ENCODE measurements at regions not wholly inside any gene's neighbourhood (a gene's known extent, or its start where the extent isn't known, plus 50 kb on each side); places are given as distances from the start of the nearest gene placed in this dataset.

GRCh38 chr4:164617911-164618310 lies 136.0 kb upstream of the SMIM31 start:
- DNase-seq (ENCODE audit: low read depth) = no peak
- TF ChIP-seq MAX (IDR thresholded peaks at IDR 0.05; ENCODE audit: low read depth, low read length) (no peak), MYC (IDR thresholded peaks at IDR 0.05; ENCODE audit: low read depth, low read length) (no peak), CTCF (IDR thresholded peaks at IDR 0.05; ENCODE audit: low read depth, low read length) (no peak), POLR2A (IDR thresholded peaks at IDR 0.05; ENCODE audit: extremely low read depth, insufficient read length) (no peak)

GRCh38 chr4:164621886-164622521 lies 131.9 kb upstream of the SMIM31 start:
- no peak for TF ChIP-seq POLR2A (IDR thresholded peaks at IDR 0.05; ENCODE audit: extremely low read depth, insufficient read length)
- no peak for TF ChIP-seq MYC (IDR thresholded peaks at IDR 0.05; ENCODE audit: low read depth, low read length)
- TF ChIP-seq CTCF (IDR thresholded peaks at IDR 0.05; ENCODE audit: low read depth, low read length) = no peak
- TF ChIP-seq MAX (IDR thresholded peaks at IDR 0.05; ENCODE audit: low read depth, low read length) = no peak
- H3K4me3 ChIP-seq (ENCODE audit: low read depth, low read length) = no peak overlapping the region
- no peak for DNase-seq (ENCODE audit: low read depth)

More at GRCh38 chr4:164617911-164618310, 136.0 kb upstream of the SMIM31 start:
- no peak overlapping the region for H3K4me3 ChIP-seq (ENCODE audit: low read depth, low read length)

- no peak for TF ChIP-seq MAX (IDR thresholded peaks at IDR 0.05; ENCODE audit: low read depth, low read length)
- no peak for TF ChIP-seq MYC (IDR thresholded peaks at IDR 0.05; ENCODE audit: low read depth, low read length)
- TF ChIP-seq POLR2A (IDR thresholded peaks at IDR 0.05; ENCODE audit: extremely low read depth, insufficient read length) = no peak
- TF ChIP-seq CTCF (IDR thresholded peaks at IDR 0.05; ENCODE audit: low read depth, low read length) = no peak
- DNase-seq (ENCODE audit: low read depth) = no peak
- no peak overlapping the region for H3K4me3 ChIP-seq (ENCODE audit: low read depth, low read length)
These were observed 130.8 kb upstream of the SMIM31 start for GRCh38 chr4:164623099-164623498.

GRCh38 chr4:164639001-164639400 lies 114.9 kb upstream of the SMIM31 start:
- H3K4me3 ChIP-seq (ENCODE audit: low read depth, low read length) = no peak overlapping the region
- no peak for TF ChIP-seq CTCF (IDR thresholded peaks at IDR 0.05; ENCODE audit: low read depth, low read length)
- DNase-seq (ENCODE audit: low read depth) = no peak

GRCh38 chr4:164648151-164648848 lies 105.6 kb upstream of the SMIM31 start:
- TF ChIP-seq POLR2A (IDR thresholded peaks at IDR 0.05; ENCODE audit: extremely low read depth, insufficient read length) = no peak
- no peak for TF ChIP-seq CTCF (IDR thresholded peaks at IDR 0.05; ENCODE audit: low read depth, low read length)
- TF ChIP-seq MYC (IDR thresholded peaks at IDR 0.05; ENCODE audit: low read depth, low read length) = no peak
- TF ChIP-seq MAX (IDR thresholded peaks at IDR 0.05; ENCODE audit: low read depth, low read length) = no peak
- DNase-seq (ENCODE audit: low read depth) = no peak
- no peak overlapping the region for H3K4me3 ChIP-seq (ENCODE audit: low read depth, low read length)

Data from NB4 (cell line).